Activated CD8-positive, alpha-beta memory T cell treated with anti-CD3 and anti-CD28 coated beads, Interleukin-2, amount 50 U/mL, for 4 hours (primary cell): ENCODE measurements at regions not wholly inside any gene's neighbourhood (a gene's known extent, or its start where the extent isn't known, plus 50 kb on each side); places are given as distances from the start of the nearest gene placed in this dataset.
A peak's percentile ranks its signal among the peaks of the same experiment; 100 is the strongest.
"Not testable (repeated sequence)": the region's sequence is repeated elsewhere in the genome, so short reads cannot be mapped to it uniquely, and the experiment has no call there.

ENCODE experiments used
- DNase-seq: peaks from one replicate; pipeline ENCODE4 v3.0.0-alpha.2; 2020

DNA sequence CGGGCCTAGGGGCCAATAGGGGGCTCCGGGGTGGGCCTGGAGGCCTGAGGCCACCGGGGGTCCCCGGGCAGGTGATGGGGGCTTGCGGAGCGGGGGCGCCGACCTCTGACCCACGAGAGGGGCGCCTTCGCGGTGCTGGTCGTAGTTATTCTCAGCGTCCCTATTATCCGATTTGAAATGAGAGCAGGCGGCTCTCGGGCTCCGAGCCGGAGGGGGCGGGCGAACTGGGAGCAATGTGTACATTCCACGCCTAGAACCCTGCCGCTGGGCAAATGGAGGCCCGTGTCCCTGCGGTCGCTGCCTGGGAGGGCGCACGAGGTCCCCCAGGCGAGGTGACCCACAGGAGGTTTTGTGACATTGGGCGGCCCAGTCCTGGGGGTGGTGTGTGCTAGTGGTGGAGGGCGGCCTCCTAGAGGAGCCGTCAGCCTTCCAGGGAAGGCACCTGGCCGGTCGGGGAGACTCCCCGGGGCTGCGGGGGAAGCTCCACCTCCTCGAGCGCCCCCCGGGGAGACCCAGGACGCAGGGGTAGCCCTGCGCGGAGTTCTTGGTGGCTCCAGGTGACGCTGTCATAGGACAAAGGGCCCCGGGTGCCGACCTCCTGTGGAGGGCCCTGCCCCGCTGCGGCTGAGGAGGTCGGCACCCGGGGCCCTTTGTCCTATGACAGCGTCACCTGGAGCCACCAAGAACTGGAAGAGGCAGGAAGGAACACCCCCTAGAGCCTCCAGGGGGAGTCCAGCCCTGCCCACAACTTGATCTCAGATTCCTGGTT lies 102.6 kb upstream of the PRKX start:
- peak; percentile 55 for DNase-seq

DNA sequence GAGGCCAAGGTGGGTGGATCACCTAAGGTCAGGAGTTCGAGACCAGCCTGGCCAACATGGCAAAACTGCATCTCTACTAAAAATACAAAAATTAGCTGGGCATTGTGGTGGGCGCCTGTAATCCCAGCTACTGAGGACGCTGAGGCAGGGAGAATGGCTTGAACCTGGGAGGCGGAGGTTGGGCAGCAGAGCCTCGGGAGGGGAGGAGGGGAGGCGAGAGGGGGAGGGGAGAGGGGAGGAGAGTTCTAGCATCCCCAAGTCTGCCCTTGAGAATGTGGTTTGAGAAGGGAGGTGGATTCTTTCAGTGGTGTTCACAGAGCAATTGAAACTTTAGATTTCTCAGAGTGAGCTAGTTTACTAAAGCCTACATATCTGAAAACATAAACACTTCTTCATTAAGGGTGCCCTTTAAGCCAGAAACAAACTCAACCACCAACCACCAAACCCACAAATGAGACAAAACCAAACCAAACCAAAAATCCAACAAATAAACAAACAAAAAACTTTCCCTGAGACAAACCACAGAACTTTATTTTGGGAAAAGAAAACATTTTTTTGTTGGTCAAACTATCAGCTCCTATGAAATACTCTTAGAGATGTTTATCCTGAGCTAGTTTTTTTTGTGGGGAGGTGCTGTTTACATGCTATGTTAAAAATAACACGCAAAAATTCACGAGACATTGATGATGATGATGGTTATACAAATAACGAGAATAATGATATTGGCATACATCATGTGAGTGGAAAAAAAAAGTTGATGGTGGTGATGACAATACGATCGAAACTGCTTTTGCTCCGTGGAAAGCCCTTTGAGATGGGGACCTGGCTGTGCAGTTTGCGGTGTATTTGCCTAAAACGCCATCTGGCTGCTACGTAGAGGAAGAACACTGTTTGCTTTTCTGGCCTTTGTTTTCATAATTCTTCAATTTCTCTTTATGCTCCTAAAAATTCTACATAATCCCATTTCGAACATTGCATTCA lies 98.2 kb upstream of the PRKX start:
- DNase-seq, result peak; percentile 33

DNA sequence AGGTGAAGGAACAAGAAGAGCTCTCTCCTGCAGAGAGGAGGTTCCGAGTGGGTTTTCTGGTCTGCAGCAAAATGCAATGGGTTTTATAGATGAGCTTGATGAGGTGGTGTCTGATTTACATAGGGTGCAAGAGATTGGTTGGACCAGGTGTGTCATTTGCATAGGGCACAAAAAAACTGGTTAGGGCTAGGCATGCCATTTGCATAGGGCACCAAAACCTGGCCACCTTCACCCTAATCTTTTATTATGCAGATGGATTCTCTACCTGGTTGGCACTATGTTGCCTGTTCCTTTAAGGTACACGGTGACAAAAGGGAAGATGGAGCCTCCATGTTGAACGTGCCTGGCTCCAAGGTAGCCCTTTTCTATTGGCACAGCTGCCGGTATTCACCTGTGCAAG lies 94.5 kb upstream of the PRKX start:
- DNase-seq, result no peak

DNA sequence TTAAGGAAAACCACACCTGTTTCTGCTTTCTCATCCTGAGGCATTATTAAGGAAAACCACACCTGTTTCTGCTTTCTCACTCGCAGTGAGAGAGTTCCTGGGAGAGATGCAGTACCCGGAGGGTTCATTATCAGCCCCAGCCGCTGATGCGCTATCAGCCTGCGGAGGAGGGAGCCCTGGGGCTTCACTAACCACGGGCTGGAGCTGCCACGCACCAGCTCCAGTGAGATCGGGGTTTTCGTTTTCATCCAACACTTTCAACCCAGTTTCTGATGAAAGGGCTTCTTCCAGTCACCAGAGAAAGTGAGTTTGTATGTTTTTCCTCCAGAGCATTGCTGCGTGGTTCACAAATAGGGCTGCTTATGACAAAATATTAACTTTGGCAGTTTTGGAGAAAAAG lies 93.2 kb upstream of the PRKX start:
- no peak for DNase-seq

DNA sequence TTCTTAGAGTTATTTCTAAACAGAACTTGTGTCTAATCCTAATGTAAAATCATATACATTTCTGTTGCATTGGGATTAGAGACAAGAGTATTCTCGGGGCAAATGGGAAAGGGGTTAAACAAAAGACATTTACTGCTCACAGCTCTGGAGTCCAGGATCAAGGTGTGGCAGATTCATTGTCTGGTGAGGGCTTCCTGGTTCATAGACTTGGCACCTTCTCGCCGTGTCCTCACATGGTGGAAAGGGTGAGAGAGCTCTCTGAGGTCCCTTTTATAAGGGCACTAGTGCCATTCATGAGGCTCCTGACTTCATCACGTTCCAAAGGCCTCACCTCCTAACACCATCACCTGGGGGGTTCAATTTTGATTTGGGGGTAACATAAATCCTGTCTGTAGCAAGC lies 90.3 kb upstream of the PRKX start:
- DNase-seq, result no peak

DNA sequence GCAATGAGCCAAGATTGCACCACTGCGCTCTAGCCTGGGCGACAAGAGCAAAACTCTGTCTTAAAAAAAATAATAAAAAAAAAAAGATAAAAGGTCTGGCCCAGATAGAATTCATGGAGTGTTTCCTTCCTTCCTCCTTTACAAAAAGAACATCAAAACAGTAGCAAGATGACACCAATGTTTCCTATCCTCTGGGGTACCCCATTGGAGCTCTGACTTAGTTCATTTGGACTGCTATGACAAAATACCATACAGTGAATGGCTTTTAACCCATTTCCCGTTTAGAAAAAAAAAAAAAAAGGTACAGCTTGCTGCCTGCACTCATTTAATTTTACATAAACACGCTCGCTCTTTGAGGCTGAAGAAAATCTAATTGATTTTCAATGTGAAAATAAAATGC lies 89.9 kb upstream of the PRKX start:
- no peak for DNase-seq

DNA sequence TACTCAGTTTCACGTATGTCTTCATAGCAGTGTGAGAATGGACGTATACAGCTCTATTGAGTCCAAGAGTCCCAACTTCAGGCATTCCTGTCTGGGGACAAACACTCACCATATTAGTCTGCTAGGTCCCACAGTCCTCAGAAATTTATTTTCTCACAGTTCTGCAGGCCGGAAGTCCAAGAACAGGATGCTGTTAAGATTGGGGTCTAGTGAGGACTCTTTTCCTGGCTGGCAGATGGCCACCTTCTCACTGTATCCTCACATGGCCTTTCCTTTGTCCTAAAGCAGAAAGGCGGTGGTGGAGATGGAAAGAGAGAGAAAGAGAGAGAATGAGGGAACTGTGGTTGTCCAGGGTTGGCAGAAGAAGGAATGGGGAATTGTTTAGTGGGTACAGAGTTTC lies 82.0 kb upstream of the PRKX start:
- not testable (repeated sequence) for DNase-seq

DNA sequence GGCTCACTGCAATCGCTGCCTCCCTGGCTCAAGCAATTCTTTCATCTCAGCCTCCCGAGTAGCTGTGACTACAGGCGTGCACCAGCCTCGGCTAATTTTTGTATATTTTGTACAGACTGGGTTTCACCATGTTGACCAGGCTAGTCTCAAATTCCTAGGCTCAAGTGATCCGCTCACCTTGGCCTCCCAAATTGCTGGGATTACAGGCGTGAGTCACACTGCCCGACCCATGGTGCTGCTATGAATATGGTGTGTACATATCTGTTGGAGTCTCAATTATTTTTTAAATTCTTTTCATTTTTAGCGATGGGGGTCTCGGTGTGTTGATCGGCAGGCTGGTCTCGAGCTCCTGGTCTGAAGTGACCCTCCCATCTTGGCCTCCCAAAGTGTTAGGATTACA lies 78.0 kb upstream of the PRKX start:
- no peak for DNase-seq

DNA sequence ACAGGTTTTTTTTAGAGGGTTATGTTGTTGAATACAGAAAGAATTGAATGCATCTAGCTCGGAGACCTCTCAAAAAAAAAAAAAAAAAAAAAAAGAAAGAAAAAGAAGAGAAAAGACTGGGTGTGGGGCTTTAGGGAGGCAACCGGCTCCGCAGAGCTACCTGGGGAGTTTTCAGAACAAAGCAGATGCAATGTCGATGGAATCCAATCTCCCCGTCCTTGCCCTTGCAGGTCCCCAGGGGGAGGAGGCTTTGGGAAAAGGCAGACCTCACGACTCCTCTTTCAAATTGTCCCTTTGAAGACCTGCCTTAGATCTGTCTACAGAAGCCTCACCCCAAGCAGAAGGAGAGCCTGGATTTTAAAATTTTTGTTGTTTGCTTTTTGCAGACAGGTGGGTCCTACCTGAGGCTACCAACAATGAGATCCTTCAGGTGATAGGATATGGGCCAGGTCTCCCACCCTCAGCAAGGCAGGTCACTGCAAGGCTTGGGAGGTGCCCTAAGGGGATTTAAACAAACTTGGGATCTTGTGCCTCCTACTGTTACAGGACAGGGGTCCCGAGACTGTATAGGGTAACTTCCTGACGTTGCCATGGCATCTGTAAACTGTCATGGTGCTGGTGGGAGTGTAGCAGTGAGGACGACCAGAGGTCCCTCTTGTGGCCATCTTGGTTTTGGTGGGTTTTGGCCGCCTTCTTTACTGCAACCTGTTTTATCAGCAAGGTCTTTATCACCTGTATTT lies 75.2 kb upstream of the PRKX start:
- DNase-seq, result peak; percentile 21

DNA sequence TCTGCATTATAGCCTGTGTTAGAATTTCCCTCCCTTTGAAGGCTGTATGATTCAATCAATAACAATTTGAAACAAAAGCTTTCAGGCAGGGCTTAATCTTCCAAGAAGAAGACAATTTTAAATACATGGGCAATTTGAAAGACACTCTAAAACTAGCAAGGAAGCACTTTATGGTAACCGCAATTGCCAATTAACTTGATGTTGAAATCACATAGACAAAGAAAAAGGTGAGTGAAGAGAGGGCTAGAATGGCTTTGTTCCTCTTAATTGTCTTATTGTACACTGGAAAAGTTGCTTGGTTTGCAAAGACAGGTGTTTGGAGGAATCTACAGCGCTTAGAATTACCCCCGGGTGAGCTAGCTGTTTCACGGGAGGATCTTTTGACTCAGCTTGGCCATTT lies 74.4 kb upstream of the PRKX start:
- DNase-seq, result no peak

DNA sequence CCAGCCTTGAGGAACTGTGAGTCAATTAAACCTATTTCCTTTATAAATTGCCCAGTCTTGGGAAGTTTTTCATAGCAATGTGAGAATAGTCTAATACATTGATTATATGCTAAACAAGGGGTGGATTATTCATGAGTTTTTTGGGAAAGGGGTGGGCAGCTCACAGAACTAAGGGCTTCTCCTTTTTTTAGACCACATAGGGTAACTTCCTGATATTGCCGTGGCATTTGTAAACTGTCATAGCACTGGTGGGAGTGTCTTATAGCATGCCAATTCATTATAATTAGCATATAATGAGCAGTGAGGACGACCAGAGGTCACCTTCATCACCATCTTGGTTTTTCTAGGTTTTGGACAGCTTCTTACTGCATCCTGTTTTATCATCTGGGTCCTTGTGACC lies 72.4 kb upstream of the PRKX start:
- DNase-seq, result not testable (repeated sequence)

DNA sequence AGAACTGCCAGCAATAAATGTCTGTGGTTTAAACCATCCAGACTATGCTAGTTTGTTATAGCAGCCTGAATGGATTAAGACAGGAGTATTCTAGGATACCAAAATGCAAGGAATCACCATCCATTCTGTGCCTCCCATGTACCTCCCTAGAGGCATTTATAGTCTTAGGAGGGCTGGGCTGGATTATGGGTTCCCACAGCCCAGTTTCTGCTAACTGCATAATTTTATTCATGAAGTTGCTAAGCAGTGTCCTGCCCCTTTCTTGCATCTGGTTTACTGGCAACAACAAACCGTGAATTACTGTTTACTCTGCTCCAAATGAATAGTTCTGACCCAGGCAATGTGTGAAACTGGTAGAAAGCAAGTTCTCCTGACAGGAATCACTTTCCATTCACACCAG lies 67.1 kb upstream of the PRKX start:
- DNase-seq, result no peak

DNA sequence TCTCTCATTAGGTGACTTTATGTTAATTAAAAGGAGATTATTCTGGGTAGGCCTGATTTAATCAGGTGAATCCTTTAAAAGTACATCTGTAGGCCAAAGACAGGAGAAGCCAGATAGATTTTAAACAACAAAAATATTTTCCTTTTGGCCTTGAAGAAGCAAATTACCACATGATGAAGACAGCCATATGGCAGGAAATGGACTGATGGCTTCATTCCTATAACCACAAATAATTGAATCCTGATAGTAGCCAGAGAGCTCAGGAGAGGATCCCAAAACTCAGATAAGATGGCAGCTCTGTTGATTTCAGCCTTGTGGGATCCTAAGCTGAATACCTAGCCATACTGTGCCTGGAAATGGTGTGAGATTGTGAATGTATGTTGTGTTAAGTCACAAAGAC lies 66.1 kb upstream of the PRKX start:
- no peak for DNase-seq

DNA sequence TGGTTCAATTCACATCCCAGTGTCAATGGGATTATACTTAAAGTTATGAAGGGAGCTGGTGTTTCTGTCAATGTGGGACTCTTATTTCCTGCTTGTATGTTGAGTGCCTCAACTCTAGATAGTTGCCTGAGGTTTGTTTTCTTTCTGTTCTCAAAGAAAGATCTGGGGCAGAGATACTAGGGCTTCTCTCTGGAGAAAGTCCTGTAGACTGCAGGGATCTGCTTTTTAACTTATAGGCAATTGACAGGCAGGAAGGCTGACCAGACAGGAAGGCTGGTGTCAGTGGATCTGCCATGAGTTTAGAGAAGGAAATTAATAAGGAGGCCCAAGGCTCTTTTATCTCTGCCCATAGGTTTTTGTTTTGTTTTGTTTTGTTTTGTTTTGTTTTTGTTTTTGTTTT lies 64.0 kb upstream of the PRKX start:
- DNase-seq, result no peak

DNA sequence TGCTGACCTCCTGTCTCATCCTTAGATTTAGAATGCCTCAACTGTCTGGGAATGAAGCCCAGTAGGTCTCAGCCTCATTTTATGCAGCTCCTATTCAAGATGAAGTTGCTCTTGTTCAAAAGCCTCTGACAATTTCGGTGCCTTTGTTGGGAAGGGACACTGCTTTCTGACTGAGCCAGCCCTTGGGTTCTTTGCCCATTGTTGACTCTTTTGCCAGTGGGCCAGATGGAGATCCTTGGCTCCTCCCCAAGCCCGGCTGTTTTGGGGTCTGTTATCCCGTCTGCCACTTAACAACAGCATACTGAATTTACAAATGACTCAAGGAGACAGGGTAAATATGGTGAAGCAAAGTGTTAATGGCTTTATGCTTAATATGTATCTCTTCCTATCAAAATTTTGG lies 58.3 kb upstream of the PRKX start:
- DNase-seq, result no peak

DNA sequence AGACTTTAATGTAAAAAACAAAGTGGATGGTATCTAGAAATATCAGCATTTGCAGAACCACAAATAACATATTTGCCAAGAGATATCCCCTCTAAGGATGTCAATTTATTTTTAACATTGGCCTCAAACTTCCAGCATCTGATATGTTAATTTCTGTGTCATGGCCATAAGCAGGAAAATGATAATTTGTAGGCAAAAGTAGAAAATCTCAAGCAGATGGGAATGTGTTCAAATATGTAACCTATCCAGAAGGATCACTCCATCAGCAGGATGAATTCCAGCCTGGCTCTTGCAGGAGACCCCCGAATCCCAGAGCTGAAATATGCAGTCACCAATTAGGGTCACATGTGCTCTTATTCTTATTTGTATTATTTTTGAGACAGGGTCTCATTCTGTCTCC lies 55.4 kb upstream of the PRKX start:
- DNase-seq, result no peak
